Ramos (cell line): ENCODE measurements at regions not wholly inside any gene's neighbourhood (a gene's known extent, or its start where the extent isn't known, plus 50 kb on each side); places are given as distances from the start of the nearest gene placed in this dataset.

ENCODE experiments used
- in situ Hi-C: fragments of 300-500 bp; cut with MboI; formaldehyde crosslinking; loops from one replicate; pipeline ENCODE4 v1.14.3; 2022; ENCODE audit warnings: low sequenced_read_pairs; ENCODE audit not compliant: unreplicated experiment

DNA sequence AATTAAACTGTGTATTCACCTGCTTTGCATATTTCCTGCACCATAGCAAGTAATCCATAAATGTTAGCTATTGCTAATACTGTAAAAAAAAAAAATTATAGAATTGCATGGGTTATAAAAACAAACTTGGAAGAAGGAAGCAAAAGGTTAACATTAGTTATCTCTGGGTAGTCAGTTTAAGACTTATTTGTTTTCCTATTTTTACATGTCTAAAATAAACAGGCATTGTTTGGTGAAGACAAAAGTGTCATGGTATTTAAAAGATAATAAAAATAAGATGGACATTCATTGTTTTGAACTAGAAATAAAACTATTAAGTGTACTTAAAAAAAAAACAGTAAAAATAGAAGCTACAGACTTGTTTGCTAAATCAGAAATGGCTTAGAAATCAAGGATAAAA lies 313.8 kb downstream of the SOX9 start:
- in situ Hi-C loops = no loop called here

DNA sequence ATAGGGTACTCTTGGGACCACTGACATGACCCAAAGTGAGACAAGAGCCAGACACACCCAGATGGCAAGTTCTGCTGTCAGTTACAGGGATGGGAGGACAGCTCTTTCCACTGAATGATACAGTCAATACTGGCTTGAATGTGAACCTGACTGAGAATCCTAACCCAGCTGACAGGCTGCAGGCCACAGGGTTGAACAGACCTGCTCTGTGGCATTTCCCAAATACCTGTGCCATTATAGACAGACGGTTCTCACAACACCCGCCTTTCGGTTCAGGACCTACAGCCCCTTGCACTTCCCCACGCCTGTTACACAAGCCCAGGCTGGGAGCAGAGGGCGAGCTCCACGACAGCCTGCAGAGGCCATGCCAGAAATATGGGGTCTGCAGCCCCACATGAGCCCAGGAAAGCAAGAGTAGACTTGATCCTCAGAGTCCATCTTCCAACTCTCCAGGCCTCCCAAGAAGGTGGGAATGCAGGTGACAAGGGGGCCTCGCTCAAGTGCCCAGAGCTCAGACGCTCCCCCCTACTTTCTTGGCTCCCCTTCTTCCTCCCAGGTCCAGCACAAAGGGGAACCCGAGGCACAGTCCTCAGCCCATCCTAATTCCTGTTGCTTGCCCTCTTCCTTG lies 314.3 kb downstream of the SOX9 start:
- in situ Hi-C loops = no loop called here

DNA sequence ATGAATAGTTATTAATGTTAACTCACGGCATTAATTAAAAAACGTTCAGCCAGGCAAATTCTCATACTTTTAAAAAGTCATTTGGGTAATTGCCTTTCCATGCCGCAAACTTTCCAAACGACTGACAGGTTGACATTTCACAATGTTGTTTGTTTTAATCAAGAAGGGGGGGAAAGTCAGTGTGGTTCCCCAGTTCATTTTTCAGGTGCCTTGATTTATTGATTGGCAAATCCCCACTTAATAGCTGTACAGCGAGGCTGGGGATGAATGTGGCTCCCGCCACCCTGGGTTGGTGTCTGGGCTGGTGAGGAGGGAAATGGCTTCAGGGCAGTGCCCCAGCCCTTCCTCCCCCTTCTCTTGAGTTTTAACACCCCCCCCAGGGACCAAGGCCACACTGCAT lies 318.0 kb downstream of the SOX9 start:
- in situ Hi-C loops = no loop called here

DNA sequence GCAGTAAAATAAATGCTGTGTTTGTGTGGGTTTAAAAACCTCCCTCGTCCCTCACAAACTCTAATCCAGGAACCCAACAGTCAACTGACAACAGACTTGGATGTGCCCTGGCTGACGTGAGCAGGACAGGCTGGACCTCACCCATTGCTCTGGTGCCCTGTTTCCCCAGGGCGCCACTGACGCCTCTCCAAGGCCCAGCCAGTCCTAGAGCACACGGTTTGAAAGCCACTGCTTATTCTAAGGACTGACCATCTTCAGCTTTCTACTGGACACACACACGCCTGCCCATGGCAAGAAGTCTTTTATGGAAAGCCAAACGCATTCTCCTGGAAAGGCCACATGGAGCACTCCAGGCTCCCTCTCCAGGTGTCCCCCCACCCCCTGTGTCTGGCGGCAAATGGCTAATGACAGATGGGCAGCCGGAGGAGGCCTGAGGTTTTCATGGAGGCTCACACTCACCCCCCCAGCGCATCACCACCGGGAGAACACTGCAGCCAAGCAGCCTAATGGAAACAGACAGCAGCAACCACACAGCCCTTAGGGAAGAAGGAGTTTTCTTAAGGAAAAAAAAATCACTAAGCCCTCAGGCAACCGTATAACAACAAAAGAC lies 319.2 kb downstream of the SOX9 start:
- in situ Hi-C loops = no loop called here

DNA sequence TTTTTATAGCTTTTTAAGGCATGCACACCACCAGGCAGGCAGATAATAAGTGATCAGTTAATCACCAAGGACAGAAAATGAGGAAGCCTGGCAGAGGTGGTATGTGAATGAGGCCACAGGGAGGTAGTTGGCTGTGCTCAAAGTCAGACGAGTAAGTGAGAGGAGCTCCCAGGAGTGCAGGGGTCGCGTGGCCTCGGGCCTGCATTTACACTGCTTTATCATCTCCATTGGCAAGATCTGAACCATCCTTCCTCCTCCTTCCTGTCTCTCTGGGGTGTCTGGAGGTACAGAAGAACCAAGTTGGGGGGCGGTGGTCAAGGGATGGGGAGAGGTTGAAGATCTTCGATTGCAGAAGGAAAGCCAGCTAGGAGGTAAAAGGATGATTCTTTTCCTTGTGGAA lies 320.1 kb downstream of the SOX9 start:
- in situ Hi-C loops = no loop called here

DNA sequence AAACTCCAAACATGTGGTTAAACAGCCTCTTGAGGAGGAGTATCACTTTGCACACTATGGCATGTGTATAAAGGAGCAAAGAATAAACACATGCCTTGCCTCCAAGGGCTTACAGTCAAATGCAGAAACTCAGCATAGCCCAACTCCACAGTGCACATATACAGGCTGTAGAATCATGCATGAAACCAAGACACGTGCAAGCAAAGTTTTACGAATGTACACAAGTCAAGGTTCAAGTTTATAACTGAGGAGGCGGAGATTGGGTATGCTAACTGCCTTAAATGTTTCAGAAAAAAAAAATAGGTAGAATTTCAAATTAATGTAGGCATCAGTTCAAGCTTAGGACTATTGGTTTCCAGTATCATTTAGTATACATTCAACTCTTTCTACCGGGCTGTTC lies 321.1 kb downstream of the SOX9 start:
- in situ Hi-C loops = no loop called here

DNA sequence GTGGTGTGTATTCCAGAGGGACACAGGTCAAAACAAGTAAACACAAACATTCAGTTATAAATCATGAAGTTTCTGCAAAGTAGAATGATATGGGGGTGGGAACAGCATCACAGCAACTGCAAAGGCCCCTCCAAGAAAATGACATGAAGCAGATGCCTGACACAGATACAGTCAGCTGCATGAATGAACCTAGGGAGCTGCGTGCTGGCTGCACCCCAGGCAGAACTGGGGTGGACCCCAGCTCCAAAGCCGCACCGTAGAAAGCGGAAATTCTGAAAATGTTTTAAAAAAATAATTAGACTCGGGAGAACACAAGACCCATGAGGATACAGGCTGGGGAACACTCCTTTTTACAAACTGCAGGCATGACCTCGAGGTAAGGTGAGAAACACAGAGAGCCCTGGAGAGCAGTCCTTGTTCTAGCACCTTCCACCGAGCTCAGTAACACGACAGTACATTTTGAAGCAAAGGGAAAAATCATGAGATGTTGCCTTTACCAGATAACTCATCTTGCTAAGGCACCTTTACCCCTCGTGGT lies 323.8 kb downstream of the SOX9 start:
- in situ Hi-C loops = no loop called here

DNA sequence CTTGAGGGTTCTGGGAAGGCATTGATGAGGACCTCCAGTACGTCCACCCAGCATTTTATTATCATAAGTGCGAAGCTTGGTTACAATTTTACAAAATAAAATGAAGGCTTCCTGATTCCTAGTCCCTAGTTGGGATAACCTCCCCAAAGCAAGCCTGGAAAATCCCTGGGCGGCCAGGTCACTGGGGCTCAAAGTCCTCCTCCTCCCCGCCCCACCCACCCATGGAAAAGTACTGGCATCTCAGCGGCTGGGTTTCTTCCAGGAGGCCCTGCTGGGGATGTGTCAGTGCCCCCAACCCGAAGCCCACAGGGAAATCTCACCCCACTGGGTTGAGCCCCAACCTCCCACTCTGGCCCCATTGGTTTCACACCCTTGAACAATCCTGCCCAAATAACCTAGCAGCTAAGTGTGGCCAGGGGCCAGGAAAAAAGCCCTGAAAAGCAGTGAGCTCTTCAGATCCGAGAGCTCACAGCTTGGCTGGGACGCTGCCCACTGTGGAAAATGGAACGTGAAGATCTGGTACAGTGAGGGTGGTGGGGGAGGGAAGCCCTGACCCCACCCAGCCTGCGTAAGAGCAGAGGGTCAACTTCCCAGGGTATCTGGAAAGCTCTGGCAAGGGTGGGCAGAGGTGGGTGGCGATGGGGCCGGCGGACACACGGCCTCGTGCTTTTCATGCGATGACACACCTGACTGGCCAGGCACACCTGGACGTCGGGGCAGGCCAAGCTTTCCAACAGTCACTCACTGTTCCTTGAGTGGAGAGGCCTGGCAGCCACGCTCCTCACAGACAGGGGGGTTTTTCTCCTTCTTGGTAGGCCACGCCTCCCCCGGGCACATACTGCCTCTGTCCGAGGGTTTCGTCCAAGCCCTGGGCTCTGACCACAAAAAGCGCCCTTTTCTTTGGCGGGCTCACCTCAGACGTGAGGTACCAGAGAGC lies 324.5 kb downstream of the SOX9 start:
- in situ Hi-C loops = no loop called here

DNA sequence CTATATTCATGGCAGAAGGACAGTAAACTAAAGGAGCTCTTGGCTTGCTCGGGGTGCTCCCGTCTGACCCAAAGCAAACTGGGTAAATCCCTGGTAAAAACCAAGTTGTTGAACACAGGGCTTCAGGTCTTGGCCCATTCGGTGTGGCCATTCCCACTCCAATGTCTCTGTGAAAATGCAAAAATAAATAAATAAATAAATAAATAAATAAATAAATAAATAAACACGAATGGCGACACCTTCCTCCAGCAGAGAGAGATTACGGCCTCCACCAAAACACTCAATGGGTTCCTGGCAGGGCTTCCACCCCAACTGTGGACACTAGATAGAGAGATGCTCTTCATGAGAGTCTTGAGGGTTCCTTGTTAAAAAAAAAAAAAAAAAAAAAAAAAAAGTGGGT lies 325.3 kb downstream of the SOX9 start:
- in situ Hi-C loops = no loop called here

DNA sequence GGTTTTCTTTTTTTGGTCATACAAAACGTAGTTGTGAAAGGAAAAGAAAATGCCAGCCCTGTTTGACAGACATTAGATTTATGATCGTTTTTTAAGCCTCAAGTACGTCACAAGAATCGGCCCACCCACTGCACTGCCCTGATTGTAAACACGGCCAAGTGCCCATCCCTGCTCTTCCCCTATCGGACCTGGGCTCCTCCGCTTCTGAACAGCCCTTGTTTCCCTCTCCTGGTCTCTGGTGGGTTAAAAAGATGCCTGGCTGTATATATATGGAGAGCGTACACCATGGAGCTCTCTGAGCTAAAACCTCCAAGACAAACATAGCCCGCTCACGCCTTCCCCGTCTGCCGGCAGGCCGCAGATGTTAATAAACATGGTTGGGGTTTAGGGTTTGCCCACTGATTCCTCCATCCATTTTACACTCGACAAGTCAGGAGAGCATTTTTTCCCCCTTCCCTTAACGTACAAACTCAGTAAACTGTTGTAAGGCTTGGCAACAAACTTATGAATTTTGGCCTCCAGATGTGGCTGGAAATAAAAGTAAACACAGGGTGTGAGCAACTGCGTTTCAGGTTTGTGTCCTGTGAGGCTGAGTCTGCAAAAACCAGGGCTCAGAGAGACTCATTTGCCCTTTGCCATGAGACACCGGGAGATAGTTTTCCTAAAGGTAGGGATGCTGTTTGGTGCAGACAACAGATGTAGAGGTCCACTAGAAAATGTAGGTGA lies 325.9 kb downstream of the SOX9 start:
- in situ Hi-C loops = no loop called here

DNA sequence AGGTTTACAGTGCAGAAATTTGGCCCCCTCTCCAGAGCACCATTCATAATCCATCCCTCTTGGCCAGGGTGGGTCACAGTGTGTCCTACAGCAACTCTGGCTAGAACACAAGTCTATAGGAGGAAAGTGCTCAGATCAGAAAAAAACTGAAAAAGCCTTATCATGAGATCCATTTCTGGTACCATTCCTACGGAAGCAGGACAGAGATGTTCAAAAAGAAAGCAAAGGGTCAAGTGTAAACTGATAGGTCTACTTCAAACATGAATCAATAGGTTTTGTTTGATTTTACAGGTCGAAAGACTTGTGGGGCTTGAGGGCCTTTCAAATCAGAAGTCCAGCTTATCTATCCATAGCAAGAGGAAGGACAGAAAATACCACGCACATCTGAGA lies 326.4 kb downstream of the SOX9 start:
- in situ Hi-C loops = no loop called here

DNA sequence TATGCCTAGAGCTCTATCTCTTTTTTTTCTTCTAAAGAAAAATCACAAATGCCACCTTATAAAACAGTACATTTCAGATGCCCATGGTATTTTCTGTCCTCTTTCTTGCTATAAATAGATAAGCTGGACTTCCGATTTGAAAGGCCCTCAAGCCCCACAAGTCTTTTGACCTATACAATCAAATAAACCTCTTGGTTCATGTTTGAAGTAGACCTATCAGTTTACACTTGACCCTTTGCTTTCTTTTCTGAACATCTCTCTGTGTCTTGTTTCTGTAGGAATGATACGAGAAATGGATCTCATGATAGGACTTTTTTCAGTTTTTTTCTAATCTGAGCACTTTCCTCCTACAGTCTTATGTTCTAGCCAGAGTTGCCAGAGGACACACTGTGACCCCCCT lies 327.2 kb downstream of the SOX9 start:
- in situ Hi-C loops = no loop called here

DNA sequence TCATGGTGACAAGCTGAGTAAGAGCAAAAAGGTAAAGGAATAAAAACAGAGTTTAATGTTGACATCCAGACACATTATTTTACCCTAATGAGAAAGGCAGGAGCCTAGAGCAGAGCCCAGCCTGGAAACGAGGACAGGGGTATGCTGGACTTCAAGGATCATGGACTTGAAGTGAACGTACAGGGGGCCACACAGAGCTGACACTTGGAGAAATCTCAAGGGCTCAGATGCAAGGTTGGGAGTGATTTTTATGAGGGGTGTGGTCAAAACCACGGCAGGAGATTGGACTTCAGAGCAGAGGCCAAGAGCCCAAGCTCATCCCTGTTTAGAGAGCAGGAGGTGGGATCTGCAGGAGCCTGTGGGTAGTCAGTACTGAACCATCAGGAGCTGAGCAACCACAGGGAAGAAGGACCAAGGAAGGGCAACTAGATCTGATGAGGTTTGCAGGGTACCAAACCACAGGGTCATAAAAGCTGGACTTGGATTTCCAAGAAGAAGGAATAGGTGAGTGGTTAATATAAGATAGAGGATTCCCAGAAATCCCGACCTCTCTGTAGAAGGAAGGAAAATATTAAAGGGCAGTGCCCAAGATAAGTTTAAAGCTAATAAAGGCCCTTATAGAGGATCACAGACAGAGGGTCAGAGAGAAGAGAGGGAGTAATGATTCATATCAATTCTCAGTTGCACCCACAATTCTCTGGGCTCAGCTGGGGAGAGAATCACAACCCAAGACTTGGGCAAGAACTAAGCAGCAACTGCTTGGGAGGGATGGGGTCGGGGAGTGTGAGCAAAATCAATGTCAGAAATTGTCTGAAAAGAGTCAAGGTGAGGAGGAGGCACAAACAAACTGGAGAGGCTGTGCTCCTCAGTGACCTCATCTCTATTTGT lies 331.7 kb downstream of the SOX9 start:
- in situ Hi-C loops = no loop called here

DNA sequence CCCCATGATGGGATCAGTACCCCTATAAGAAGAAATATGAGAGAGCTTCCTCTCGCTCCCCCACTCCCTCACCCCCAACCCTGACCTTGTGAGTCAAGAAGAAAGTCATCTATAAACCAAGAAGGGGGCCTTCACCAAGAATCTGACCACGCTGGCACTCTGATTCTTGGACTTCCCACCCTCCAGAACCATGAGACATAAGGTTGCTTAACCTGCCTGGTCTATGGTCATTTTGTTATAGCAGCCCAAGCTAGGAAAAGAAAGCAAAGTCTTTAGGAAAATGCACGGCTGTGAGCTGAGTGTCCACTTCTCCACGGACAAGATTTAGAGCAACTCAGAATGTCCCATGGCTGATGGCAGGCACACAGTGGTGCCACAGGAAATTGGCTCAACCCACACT lies 333.5 kb downstream of the SOX9 start:
- in situ Hi-C loops = no loop called here

DNA sequence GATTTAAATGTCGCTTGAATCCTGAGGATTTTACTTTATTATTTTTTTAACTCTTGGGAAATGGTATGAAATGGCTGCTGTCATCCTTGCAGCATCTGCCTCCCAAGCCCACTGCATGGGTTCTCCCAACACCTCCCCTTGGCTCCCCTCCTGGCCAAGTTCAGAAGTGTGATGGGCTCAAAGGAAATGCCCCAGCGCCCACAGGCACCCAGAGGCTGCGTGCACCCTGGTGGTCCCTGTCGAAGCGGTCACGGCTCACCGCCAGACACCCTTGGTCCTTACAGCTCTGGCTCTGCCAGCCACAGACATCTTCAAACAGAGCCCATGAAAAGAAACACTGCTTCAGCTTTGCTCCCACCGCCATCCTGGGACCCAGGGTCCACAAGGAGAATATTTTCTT lies 334.7 kb downstream of the SOX9 start:
- in situ Hi-C loops = no loop called here

DNA sequence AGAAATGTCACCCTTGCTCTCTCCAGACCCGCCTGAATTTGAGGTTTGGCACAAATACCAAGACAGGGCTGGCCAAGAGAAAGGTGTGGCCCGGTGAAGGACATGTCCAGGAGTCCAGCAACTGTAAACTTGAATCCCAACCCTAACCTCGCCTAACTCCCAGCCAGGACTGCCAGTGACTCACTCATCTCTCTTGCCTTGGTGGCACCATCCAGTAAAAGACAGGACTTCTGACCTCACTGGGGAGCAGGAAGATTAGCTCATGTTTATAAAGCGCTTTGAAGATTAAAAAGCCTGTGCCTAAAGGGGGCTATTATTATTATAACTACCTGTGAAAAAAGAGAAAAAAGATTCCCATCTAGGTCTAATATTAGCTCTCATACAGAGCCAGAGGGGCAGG lies 335.3 kb downstream of the SOX9 start:
- in situ Hi-C loops = no loop called here

DNA sequence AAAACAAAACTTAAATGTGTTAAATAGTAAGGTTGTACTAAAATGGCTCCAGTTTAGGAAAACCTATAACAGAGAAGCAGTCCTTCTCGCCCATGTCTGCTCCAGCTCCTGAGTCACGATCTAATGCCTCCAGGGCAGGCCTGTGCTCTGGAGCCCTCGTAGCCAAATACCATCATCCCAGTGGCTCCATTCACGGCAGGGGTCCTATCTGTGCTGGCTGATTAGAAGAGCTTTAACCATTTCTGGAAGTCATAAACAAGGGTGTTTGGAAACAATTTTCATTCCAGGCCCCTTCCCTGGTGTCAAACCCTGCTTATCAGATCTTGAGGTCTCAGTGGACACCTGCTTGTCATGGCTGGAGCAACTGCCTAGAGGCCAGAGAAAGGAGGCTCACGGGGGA lies 336.9 kb downstream of the SOX9 start:
- in situ Hi-C loops = no loop called here

DNA sequence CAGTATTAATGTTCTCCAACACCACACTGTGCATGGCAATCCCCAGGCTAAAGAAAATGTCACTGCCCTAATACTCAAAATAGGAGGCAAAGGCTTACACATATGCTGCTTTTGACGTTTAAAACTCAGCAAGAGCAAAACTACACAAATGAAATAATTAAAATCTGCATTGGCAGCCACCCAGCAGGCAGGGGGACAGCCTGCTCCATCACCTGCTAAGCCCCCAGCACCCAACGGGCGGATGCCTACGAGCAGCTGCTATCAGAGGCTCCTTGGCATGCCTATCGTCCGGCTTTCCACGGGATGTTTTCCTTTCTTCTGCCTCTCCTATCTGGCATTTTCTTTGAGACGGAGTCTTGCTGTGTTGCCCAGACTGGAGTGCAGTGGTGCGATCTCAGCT lies 337.5 kb downstream of the SOX9 start:
- in situ Hi-C loops = no loop called here

DNA sequence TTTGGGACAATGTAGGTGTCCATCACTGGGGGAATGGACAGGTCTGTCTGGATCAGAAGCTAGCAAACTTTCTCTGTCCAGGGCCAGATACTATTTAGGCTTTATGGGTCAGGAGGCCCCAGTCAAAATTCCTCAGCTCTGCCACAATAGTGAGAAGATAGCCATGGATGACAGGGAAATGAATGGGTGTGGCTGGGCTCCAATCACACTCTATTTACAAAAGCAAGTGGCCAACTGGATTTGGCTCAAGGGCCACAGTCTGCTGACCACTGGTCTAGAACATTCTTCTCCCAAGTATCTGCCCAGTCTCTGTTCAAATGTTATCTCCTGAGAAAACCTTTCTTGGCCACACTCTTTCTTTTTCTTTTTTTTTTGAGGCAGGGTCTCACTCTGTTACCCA lies 339.9 kb downstream of the SOX9 start:
- in situ Hi-C loops = no loop called here

DNA sequence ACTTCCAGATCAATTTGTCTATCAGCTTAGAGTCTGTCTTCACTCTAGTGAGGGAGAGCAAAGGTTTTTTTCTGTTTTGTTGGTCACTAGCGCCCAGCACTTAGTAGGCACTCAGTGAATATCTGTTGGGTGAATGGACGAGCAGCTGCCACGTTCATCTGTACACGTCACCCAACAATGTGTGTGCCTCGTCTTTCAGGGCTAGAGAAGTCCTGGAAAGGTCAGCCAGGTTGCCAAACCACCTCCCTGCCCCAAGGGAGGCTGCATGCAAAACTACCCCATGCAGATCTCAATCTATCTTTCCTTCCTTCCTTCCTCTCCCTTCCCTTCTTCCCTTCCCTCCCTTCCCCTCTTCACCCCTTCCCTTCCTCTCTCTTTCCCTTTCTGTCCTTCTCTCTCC lies 340.9 kb downstream of the SOX9 start:
- in situ Hi-C loops = no loop called here
